ENCODE measurements at regions not wholly inside any gene's neighbourhood (a gene's known extent, or its start where the extent isn't known, plus 50 kb on each side); places are given as distances from the start of the nearest gene placed in this dataset.

DNA sequence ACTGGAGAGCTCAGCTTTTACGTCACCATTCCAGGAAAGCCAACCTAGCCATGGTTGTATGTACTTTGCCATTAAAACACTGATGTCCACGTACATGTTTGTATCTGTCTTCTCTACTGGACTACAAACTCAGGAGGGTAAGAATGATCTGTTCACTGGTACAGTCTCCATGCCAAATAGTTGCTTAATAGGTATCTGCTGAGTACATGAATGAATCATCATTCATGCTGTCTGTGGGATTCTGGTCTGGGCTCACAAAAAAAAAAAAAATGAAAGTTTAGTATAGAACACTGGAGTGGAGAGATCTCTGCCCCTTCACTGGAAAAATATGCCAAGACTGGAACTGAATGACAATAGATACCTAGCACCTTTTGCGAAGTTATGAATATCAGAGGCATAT lies 102.6 kb upstream of the ITGA4 start:
- no peak for DNase-seq

DNA sequence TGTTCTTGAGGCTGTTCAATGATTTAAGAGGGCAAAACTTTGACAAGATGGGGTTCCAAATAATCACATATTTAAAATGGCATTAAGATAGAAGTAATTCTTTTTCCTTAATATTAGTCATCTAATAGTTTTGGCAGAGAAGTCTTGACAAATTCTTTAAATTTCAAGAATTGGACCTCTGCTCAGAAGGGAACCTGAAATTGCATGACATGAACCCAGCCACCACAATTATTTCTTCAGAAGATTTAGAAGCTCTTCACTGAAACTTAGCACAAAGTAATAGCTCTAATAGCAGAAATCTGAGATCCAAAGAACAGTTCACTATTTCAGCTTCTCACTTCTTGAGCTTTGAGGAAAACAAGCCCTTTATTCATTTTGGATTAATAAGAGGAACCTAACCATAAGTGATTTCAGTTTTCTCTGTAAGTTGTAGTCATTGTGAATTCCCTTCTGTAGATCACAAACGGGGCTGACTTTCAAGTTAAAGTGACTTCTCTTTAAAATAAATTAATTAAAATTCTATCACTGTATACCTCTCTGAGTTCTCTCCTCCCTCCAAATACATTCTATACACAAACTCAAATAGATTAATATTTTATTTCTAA lies 100.6 kb upstream of the ITGA4 start:
- DNase-seq: no peak

DNA sequence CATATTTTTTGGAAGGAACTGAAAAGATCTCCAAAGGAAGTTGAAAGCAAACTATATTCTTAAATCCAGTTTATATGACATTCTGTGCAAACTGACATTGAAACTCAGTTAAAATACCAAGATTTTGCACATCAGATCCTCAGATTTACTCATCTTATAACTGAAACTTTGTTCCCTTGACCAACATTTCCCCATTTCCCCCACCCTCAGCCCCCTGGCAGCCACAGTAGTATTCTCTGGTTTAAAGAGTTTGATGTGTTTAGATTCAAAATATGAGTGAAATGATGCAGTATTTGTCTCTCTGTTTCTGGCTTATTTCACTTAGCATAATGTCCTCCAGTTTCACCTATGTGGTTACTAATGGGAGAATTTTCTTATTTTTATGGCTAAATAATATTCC lies 99.2 kb upstream of the ITGA4 start:
- DNase-seq: no peak

DNA sequence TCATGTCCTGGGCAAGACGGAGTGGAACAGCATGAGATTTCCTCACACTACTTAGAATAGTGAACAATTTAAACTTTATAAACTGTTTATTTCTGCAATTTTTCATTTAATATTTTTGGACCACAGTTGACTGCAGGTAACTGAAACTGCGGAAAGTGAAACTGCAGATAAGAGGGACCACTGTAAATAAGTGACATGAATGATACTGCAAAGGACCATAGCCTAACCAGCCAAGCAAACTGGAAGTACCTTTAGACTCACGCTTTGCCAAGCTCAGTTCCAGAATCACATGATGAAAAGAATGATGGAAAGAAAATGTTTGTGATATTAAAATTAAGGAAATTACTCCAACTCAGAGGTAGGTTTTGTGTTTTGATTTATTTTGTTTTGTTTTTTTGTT lies 94.6 kb upstream of the ITGA4 start:
- DNase-seq: no peak

DNA sequence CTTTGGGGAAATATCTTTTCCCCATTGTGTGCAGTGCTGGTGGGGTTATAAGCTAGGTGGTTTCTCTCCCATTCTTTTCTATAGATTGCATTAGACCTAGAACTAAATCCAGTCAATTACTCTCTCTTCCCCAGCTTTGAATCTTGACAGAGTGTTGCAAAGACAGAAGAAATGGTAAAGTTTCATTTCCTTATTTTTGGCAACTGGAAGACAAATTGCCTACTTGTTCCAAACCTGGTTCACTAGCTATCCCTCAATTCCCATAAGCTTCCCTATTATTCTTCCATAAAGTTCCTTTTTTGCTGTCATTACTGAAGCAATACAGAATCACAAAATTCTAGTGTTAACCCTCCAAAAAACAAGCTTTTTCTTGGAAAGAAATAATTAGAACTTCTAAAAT lies 94.0 kb upstream of the ITGA4 start:
- DNase-seq: no peak

DNA sequence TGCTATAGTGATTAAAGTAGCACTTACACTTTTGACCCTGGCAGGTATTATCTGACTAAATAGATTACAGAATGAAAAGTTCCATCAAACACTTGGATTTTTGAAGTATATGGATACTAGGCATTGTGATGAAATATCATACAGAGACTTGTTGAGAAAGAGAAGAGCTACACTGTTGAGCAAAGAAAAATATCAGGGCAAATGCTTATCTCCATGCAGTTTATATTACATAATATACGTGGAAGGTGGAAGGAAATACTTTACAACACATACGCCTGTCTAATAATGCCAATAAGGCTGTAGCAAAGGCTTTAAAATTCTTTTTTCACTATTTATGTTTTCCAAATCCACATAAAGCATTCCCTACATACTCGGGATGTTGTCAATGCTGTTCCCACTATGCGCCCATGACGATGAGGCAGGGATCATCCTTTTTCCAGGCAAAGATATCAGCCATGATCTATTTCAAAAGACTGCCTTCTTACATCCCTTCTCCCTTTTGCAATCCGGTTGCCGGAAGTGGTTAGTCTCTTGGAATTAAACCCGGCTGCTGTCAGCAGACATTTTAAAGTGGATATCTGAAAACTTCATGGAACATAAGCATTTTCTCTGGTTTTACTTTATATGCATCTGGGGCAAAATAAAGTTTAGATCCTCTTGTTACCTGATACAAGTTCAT lies 92.6 kb upstream of the ITGA4 start:
- no peak for DNase-seq

DNA sequence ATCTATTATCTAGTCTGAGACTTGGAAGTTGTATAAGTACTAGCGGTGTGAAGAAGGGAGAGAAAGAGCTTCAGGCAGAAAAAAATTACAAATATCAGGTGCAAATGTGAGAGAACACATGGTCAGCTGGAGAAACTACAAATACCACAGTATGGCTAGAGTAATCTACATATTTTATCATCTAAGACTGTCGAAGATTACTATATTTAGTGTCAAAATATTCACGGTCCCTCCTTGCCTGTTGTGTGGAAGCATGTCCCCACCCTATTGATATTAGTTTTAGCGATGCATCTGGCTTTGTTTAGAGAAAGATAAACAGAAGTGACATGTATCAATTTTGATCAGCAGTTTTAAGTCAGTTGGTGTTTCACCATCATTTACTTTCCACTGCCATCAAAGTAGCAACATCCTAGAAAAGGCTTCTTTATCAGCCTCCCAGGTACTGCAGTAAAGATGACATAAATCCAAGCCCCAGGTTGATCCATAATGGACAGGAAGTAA lies 90.5 kb upstream of the ITGA4 start:
- DNase-seq: no peak

DNA sequence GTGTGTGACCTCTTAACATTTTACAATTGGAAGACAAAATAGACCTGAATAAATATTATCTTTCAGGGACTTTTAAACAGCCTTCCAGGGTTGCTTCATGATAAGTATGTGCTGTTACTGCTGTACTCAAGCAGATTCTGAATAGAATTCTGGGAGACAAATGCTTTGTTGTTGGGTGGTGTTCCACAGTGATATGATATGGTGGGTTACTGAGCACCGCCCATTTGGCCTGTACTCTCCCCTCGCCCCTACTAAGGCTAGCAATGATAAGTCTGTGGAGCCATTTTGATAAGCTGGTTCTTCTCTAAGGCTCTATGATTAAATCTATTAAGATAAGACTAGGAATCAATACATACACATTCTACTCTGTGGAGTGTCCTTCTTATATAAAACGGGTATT lies 89.8 kb upstream of the ITGA4 start:
- DNase-seq: no peak

DNA sequence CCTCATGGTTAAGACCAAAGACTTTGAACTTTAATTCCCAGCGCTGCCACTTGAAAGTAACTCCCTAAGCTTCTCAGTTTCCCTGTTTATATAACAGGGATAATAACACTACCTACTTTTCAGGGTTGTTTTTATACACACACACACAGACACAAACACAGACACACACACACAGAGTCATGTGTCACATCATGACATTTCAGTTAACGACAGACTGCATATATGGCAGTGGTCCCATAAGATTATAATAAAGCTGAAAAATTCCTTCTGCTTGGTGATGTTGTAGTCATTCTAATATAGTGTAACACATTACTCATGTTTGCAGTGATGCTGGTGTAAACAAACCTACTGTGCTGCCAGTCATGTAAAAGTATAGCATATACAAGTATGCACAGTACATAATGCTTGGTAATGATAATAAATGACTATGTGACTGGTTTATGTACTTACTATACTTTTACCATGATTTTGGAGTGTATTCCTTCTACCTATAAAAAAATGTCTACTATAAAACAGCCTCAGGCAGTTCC lies 89.2 kb upstream of the ITGA4 start:
- no peak for DNase-seq

DNA sequence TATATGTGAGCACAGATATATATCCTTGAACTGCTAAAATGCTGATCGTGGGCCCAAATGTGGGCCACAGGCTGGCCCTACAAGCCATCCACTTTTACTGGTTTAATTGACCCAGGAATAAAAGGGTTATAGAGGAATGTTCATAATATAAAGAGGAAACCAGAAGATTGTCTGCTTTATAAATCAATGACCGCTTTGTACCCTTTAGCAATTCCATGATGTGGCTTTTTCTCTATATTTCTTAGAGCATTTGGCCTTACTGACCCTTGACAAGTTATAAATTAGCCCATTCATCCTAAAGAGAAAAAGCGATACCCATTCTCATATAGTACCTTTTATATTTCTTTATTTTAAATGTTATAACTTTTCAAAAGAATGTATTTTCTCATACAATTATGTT lies 87.1 kb upstream of the ITGA4 start:
- no peak for DNase-seq

DNA sequence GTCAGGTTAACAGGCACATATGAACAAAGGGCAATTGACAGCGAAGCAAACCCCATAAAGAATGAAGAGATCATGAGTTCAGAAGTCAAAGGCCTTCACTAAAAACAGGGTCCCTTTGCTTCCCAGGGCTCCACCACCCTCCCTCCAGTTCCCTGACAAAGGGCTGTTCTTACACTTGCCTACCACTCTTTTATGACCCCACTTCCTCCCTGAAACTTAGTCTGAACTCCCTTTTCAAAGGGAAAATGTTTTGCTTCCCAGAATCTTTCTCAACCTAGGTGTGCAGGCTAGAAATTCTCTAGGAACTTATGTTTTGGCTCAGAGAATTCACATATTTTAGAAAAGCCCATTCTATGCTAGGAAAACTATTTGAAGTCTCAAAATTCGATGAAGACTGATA lies 86.0 kb upstream of the ITGA4 start:
- DNase-seq: no peak

DNA sequence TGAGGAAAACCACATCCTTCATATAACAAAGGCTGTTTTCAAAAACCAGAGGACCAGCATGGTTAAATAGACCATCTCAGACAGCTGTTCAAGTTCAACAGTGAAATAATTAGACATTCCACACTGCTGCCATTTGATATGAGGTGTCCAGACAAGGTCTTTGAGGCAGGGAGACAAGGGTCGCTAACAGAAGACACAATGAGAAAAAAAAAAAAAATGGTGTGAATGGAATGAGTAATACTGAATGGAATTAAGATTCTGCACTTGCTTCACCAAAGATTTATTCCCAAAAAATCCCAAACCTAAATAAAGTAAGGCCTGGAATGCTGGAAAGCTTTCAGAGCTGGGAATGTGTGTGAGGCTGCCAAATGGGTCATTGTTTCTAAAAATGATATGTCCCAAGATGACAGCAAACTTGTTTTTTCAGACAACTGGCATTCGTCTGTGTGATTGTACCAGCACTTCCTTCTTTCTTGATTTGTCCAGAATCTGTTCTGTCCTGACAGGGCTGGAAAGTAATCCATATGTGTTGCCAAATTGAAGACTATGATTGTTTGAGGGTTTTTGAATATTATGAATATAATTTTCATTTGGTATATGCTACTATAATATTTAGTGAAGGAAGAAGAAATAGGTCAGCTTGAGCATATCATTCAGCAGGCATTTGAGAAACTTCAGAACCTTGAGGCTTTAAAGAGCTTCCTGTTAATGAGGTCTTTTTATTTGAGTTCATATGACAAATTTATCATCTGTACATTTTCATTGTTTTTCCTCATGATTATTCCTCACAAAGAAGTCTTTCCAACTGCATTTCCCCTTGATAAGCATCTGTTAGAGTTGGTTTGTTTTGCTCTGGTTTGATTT lies 85.2 kb upstream of the ITGA4 start:
- DNase-seq: no peak

DNA sequence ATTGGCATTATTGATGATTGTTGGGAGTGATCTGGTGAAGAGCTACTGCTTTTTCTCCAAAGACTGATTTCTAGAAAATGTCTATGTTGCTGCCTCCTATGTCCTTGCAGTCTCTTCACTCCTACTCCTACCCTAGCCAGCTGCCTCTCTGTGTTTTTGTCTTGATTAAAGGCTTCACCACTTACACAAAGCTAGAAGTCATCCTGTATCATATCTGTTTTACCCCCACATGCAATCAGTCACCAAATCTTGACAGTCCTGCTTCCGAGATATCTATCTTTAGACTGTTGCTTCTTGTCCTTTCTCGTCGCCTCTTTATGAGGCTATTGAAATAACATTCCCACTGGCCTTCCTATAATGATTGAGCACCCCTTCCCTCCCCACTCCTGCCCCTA lies 84.5 kb upstream of the ITGA4 start:
- no peak for DNase-seq

DNA sequence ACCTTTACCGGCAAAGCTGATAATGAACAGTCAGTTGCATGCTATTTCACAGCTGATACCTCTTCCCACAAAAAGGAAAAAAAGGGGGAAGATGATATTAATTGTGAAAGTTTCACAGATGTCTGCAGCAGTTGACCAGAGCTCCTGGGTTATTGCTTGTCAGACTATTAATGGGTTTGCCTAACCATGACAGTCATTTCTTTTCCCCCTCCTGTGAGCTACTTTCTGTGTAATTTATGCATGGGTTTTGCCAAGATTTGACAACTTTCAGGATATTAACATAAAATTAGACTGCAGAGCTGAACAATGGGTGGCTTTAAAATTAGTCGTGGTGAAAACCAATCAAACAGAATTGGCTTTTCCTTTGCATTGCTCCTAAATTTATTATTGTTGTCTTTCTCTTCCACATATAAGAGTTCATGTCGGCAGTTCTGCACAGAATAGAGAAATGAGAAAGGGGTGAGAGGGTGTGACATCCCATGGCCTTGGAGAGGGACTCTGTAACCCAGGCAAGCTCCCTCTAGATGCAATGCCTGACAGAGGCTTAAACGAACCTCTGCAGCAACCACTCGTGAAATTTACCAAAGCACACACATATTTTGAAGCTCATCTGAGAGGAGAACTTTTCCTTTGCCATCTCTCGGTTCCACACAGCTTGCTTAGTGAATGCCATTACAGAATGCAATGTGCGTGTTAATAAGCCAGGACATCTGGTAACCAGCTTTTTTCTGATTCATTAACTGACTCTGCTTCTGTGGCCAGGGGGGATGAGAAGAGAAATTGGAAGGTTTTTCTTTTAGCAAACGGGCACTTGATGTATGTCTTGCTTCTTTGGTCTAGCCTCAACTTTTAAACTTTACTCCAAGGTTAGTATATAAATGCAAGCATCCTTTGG lies 82.2 kb upstream of the ITGA4 start:
- DNase-seq: no peak

DNA sequence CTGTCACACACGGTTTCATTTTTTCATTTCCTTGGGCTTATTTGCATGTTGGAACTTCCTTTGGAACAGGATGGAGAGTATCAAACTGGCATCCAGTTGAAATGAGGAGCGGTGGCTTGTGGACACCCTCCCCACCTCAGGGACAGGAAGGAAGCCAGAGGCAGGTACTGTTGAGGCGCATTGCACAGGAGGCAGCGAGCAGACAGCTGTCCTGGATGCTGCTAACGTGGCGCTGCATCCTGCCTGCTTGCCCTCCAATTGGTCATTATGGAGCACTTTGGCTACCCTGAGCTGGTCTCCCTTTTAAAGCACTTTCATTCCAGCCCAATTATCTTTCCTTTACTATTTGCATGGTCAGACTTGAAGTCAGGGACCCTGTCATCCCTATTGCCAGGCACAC lies 80.7 kb upstream of the ITGA4 start:
- DNase-seq: no peak

DNA sequence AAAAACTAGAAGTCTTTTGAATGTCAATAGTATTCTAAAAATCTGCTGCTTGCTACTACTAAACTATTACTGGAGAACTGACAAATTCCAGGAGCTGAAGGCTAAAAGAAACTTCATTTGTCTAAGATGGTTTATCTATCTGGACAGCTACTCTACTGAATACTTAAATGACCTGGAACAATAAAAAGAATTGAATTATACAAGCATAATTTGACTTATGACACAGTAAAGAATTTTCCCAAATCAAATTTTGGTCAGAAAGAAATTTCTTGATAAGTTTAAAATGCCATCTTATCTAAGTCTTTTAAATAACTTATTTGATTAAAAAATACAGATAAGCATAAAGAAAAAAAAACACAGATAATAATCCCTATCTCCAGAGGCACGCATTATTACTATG lies 80.2 kb upstream of the ITGA4 start:
- DNase-seq: no peak

DNA sequence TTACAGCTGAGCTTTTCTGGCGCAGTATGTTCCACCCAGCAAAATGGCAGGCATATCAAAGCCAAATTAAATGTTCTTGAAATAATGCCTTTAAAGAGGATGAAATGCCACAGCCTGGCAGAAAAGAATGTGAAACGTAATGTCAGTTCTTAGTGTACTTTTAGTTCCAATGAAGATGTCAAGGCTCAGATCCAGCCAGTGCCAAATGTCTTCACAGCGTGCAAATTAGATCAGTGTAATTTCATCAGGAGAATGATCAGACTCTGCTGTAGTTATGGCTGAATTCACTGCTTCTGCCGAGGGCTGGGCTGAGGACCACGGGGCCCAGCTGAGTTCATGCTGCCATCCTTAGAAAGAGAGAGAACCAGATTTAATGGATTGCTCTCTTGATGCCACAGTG lies 78.7 kb upstream of the ITGA4 start:
- DNase-seq: no peak

DNA sequence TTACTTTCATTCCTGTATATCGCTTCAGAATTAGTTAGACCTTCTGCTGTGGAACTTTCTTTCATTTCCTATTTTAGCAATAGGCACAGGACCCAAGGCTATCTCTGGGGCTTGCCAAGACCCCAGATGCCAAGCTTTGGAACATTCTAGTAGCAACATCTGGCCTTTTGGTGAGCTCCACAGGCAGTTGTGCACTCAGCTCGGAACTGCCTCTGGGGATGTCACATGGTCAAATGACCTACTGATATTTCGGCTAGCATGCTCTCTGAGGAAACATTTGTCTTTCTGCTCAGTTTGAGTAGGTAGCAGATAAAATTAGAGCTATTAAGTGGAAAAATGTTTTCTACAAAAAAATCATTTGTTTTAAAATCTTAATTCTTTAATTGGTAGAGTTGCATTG lies 76.6 kb upstream of the ITGA4 start:
- DNase-seq: no peak

DNA sequence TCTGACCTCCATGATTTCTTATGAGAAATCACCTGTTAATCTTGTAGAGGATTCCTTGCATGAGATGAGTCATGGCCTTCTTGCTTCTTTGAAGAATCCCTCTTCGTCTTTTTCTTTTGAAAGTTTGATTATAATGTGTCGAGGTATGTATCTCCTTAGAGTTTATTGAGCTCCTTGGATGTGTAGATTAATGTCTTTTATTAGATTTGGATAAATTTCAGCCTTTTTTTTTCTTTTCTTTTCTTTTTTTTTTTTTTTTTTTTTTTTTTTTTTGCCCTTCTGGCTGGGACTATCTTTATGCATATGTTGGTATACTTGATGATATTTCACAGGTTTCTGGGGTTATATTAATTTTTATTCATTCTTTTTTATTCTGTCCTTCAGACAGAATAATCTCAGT lies 72.3 kb upstream of the ITGA4 start:
- no peak for DNase-seq

DNA sequence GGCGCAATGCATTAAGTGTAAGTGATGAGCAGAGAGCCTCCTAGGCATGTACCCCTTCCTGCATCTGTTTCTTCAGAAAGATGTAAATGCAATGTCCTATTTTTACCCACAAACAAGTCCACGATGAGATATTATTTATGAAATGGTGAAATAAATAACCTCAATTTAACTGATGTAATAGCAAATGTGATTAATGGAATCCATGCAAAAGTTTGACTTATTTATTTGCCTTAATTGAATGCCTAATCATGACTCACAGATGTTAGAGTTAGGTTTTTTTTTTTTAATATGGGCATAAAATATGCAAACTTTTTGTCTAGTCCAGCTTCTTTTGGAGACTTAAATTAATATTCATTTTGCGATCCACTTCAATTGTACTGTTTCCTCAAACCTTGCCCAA lies 67.7 kb upstream of the ITGA4 start:
- no peak for DNase-seq

DNA sequence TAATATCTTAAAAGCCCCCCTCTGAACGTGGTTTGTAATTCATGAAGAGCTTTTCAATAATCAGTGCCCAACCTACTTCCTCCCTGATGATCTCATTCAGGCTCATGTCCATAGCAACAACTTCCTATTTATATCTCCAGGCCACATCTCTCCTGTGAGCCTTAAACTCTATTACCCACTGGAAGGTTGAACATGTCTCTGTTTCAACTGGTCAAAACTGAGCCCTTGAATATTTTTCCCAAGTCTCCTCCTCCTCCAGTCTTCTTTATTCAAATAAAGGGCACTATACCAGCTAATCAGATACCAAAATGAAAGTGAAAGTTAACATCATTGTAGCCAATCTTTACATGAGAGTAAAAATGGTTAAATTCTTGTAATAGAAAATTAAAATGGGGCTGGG lies 63.7 kb upstream of the ITGA4 start:
- DNase-seq: no peak

DNA sequence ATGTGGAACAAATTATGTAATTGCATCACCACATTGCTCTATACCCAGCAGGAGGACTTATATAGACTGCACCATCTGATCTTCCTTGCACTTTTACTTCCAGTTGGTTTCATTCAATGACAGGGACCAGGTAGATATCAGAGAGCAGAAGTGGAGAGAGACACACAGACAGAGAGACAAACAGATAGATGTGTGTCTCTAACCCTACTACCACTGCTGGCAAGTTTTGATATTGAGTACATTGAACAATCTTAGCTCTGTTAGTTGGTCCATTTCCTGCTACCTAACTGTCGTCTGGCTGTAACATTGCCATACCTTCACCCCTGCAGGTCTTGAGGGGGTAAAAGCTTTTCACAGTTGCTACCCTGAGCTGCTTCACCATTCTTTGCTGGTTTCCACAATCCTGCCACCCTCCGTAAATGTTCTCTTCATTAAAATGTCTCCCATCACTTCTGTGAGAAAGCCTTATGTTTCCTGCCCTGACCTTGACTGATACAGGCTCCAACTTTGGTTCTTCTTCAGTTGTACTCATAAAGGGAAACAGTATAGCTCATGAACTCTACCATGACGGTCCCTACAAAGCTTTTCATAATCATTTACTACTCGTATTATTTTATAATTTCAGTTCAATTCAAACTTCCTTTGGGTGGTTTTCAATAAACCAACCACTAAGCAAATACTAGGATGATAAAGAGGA lies 62.3 kb upstream of the ITGA4 start:
- no peak for DNase-seq
